ENCODE measurements at regions not wholly inside any gene's neighbourhood (a gene's known extent, or its start where the extent isn't known, plus 50 kb on each side); places are given as distances from the start of the nearest gene placed in this dataset.

DNA sequence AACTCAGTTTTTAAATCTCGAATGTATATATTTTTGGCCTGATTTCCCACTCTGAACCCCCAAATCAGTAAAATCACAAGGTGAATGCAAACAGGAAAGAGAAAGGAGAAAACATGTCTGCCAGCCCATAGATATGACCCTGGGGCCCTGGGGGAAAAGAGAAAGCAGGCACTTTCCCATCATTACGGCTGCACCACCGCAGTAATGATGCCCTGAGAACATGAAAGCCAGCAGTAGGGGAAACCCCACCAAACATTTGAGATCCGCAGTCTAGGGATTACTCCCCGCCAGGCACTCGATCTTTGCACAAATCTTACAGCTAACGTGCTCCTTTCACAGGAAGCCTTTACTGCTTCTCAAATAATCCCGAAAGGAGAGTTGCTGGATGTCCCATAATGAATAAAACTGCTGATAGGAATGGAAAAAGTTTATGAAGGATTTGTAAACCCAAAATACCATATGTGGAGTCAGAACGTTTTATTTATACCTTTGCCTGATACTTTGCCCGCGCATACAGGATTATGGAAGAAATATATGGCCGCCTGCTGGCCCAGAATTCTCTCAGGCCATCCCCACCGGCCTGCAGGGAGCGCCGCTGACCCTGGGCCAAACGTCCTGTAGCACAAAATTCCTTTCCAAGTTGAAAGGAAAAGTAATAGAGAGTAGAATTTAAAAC is 180.0 kb upstream of the INHBA start:
- ATAC-seq, result no peak
- Histone ChIP-seq H3K27ac (no peak overlapping the region), H3K4me3 (no peak overlapping the region), H3K4me1 (peaks cover 0 to 30% (median 20%) of the 10 kb centered on the region in 3 donors), H3K9me3 (no peaks in the 10 kb centered on the region), H3K36me3 (no peaks in the 10 kb centered on the region), H3K27me3 (no peaks in the 10 kb centered on the region)
- no peak for TF ChIP-seq POLR2AphosphoS5 (IDR thresholded peaks at IDR 0.05)
- TF ChIP-seq, protein P1, sequence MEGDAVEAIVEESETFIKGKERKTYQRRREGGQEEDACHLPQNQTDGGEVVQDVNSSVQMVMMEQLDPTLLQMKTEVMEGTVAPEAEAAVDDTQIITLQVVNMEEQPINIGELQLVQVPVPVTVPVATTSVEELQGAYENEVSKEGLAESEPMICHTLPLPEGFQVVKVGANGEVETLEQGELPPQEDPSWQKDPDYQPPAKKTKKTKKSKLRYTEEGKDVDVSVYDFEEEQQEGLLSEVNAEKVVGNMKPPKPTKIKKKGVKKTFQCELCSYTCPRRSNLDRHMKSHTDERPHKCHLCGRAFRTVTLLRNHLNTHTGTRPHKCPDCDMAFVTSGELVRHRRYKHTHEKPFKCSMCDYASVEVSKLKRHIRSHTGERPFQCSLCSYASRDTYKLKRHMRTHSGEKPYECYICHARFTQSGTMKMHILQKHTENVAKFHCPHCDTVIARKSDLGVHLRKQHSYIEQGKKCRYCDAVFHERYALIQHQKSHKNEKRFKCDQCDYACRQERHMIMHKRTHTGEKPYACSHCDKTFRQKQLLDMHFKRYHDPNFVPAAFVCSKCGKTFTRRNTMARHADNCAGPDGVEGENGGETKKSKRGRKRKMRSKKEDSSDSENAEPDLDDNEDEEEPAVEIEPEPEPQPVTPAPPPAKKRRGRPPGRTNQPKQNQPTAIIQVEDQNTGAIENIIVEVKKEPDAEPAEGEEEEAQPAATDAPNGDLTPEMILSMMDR (IDR thresholded peaks at IDR 0.05), result no peak
- no peak for TF ChIP-seq EP300 (IDR thresholded peaks at IDR 0.05)
- no peak for TF ChIP-seq POLR2A (IDR thresholded peaks at IDR 0.05)
- 85 to 86% methylated on average over 13 to 16 of the region's 16 CpGs for WGBS, 2 donors (ENCODE audit: low coverage in 1 of 2)

DNA sequence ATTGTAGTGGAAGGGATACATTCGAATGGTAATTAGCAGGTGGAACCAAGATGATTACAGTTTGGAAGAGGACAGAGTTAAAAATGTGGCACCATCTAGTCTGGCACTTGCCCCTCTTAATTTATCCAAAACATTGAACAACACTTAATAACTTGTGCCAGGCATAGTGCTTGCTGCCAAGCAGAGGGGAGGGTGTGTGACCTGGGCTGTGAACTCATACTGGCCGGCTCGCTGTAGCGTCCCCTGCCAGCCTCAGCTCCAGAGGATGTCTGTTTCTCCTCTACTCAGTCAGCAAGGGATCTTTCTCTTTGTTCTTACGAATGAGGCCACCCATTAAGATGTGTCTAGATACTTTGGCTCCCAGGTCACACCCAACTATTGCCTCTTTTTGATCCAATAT is 179.4 kb upstream of the INHBA start:
- no peak for ATAC-seq
- WGBS, 2 donors (ENCODE audit: low coverage in 1 of 2), result 78 to 88% methylated on average over 3 to 4 of the region's 5 CpGs
- Histone ChIP-seq H3K36me3 (no peaks in the 10 kb centered on the region), H3K9me3 (no peaks in the 10 kb centered on the region), H3K27me3 (no peaks in the 10 kb centered on the region), H3K4me1 (peaks cover 0 to 25% (median 15%) of the 10 kb centered on the region in 3 donors), H3K27ac (no peak overlapping the region), H3K4me3 (no peak overlapping the region)
- TF ChIP-seq, protein P1 (IDR thresholded peaks at IDR 0.05), result no peak

DNA sequence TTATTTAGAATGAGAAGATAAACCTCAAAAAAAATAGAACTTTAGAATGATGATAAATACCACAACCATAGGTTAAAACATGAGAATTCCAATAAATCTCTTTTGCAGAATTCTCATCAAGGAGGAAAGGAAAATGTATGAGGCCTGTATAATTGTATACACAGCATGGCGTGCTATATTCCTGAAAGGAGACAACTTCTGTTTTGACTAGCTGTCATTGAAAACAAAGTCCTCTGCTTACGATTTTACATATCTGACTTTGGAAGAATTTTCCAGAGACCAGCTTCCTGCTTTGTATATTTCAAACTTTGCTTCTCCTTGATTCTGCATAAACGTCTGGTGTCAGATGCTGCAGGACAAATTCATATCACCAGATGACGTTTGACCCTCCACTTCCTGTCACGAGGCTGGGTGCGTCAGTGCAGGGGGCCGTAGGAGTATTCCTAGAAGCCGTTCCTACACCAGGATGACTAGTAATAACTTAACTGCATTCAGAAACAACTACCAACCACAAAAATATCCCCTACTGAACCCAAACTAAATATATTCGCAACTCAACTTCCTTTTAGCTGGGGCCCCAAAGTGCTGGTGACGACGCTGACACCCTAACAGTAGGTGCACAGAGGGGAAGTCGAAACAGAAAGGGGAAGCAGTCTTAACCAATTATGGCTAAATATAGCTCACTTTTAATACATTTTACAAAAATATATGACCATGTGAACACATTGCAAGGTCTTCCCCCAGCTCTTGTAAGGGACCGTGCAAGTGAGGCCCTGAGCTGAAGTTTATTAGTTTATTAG is 178.6 kb upstream of the INHBA start:
- 73 to 96% methylated on average over 8 to 13 of the region's 13 CpGs for WGBS, 2 donors (ENCODE audit: low coverage in 1 of 2)
- Histone ChIP-seq H3K27me3 (no peaks in the 10 kb centered on the region), H3K9me3 (no peaks in the 10 kb centered on the region), H3K4me3 (no peak overlapping the region), H3K4me1 (peaks cover 0 to 17% (median 10%) of the 10 kb centered on the region in 3 donors), H3K36me3 (no peaks in the 10 kb centered on the region), H3K27ac (no peak overlapping the region)
- ATAC-seq, result peak; percentile 59
- no peak for TF ChIP-seq POLR2AphosphoS5 (IDR thresholded peaks at IDR 0.05)
- TF ChIP-seq, protein P1 (IDR thresholded peaks at IDR 0.05), result no peak
- no peak for TF ChIP-seq POLR2A (IDR thresholded peaks at IDR 0.05)
- TF ChIP-seq EP300 (IDR thresholded peaks at IDR 0.05), result no peak

DNA sequence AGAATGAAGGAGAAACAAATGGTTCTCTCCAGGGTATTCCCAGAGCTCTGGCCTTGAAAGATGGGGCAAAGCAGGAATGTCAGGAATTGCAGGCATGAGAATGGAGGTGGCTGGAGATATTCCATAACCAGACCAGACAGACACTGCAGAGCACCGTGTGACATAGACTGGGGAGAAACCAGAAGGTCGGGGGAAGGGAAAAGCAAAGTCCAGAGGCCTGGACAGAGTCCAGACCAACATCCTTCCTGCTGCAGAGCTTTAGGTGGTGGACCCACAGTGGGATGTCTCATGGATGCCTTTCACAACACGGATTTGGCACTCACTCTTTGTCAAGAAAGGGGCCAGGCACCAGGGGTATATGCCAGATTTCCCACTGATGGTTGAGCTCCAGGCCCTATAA is 177.2 kb upstream of the INHBA start:
- TF ChIP-seq, protein P1 (IDR thresholded peaks at IDR 0.05), result no peak
- TF ChIP-seq EP300 (IDR thresholded peaks at IDR 0.05) (no peak), POLR2AphosphoS5 (IDR thresholded peaks at IDR 0.05) (no peak), POLR2A (IDR thresholded peaks at IDR 0.05) (no peak)

DNA sequence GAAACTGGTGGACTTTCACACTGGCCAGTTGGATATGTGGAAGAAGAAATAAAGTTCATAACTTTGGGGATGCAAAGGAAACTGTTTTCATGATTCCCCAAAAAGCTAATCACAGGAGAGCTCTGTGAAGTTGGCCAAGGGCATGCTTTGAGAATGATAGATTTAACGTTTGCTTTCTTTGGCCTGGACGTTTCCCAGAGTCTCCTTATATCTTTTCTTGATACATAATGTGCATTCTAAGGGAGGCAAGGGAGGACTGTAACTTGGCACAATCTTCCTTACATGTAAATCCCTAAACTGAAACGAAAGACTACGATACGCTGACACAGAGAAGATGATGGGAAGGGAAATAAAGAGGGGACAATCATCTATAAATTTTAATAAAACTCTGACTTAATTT is 176.5 kb upstream of the INHBA start:
- TF ChIP-seq, protein P1 (IDR thresholded peaks at IDR 0.05), result no peak
- TF ChIP-seq EP300 (IDR thresholded peaks at IDR 0.05) (no peak), POLR2A (IDR thresholded peaks at IDR 0.05) (no peak), POLR2AphosphoS5 (IDR thresholded peaks at IDR 0.05) (no peak)
- ATAC-seq, result no peak
- 25 to 47% methylated on average over 1 to 5 of the region's 5 CpGs for WGBS, 2 donors (ENCODE audit: low coverage in 1 of 2)
- Histone ChIP-seq H3K27ac (no peak overlapping the region), H3K4me3 (no peak overlapping the region), H3K4me1 (no peaks in the 10 kb centered on the region), H3K36me3 (no peaks in the 10 kb centered on the region), H3K9me3 (no peaks in the 10 kb centered on the region), H3K27me3 (no peaks in the 10 kb centered on the region)

More for the DNA sequence above, 177.2 kb upstream of the INHBA start:
- Histone ChIP-seq H3K27ac (no peak overlapping the region), H3K9me3 (no peaks in the 10 kb centered on the region), H3K4me3 (no peak overlapping the region), H3K4me1 (peaks cover 0 to 3% (median 0%) of the 10 kb centered on the region in 3 donors), H3K27me3 (no peaks in the 10 kb centered on the region), H3K36me3 (no peaks in the 10 kb centered on the region)
- ATAC-seq, result no peak
- WGBS, 2 donors (ENCODE audit: low coverage in 1 of 2), result 27 to 35% methylated on average over 3 of the region's 3 CpGs

All from gastroesophageal sphincter (tissue), 4 donors.